Occipital lobe (tissue), 1 donor: ENCODE measurements at regions not wholly inside any gene's neighbourhood (a gene's known extent, or its start where the extent isn't known, plus 50 kb on each side); places are given as distances from the start of the nearest gene placed in this dataset.

Experiments used
- DNase-seq: peaks from one replicate; lab custom pipeline; 2025; lab: John Stamatoyannopoulos, UW

DNA sequence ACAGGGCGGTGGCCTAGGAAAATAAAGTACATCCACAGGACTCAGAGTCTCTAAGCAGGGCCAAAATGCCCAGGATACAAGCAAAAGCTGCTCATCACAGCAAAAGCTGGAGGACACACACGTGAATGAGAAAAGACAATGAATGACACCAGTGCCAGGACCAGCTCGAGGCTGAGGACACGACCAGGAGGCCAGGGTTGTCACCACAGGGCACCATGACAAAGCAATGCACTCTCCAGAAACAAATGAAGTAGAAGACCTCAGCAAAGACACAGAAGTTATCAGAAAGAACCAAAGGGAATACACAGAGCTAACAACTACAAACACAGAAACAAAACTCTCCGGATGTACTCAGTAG, 92.1 kb downstream of the FOXL3 start:
- DNase-seq, result no peak

DNA sequence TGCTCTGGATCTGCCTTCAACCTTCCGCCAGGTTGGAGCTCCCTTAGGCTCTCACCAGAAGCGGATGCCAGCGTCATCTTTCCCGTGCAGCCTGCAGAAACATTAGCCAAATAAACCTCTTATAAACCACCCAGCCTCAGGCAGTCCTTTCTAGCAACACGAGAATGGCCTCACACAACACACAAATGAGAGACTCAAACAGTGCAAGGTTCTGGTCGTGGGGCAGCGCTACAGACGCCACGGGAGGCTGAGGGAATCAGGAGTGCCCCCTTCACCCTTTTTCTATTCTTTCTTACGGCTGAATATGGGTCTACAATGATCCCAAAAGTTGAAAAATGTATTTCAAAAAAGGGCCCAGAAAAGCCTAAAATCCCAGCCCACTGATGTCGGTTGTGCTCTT, 96.4 kb downstream of the FOXL3 start:
- no peak for DNase-seq

DNA sequence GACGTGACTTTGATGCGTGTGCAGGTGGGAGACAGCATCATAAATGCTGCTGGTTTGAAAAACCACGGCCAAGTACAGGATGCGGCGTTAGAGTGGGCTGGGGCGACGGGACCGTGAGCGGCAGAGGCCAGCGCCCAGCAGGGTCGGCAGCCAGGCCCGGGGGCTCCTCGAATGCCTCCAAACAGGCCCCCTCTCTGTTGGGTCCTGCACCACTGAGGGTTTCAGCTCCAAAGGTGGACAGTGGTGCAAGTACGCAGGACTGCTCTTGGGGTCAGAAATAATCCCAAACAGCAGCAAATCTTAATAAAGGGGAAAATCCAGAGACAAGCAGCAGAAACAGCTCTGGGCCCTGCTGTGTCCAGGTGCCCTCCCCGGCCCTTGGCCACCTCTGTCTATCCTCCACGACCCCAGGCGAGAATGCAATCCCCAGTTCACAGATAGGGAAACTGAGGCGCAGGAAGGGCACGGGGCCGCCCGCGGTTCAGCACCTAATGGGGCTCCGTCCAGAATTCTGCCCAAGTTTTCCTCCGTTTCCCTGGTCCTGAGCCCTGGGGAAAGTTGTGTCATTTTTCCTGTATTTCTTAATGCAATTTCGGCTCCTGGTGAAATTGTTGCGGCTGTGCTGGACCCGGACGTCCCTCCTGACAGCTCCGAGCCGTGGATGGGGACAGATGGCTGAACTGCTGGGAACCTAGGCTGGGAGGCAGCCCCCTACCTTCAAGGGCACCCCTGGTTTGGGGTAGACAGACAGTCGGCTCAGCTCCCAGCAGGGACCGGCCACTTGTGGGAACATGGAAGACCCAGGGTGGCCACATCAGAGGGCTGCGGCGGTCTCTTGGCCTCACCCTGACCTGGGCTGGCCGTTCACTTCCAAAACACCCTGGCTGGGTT, 97.4 kb downstream of the FOXL3 start:
- no peak for DNase-seq

DNA sequence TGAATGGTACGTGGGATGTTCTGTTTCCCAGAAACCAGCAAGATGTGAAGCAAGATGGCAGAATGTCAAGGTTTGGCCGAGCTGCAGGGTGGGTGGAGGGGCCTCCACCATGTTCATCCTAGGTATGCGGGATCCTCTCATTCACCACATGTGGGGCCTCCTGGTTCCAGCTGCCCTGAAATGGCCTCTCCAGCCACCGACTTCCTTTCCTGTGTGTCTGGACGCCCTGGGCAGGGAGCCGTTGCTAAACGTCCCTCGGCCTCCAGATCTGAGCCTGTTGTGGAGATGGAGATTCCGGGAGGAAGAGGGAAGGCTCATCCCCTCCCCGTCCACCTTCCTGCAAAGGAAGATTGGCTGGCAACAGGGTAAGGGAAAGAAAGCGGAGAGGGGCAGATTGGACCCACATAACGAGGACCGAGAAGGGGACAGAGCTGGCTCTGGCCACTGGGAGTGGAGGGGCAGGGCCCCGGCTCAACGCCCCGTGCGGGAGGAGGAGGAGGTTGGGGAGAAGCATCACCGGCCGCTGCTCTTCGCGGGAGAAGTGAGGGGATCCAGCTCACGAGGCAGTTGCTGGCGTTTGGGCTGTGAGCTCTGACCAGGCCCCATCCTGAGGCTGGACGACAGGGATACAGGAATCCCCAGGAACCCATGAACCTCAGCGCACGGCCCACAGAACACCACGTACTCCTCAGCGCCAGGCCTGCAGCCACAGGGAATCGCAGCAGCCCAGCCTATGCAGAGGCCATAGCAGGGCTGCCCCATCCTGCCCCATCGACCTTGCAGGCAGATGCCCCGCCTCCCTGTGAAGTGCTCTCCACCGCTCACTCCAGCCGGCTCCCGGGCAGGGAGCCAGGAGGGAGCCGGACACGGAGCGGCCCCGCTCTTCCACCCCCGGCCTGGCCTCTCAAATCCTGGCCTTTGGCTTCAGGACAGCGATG, 98.3 kb downstream of the FOXL3 start:
- no peak for DNase-seq

DNA sequence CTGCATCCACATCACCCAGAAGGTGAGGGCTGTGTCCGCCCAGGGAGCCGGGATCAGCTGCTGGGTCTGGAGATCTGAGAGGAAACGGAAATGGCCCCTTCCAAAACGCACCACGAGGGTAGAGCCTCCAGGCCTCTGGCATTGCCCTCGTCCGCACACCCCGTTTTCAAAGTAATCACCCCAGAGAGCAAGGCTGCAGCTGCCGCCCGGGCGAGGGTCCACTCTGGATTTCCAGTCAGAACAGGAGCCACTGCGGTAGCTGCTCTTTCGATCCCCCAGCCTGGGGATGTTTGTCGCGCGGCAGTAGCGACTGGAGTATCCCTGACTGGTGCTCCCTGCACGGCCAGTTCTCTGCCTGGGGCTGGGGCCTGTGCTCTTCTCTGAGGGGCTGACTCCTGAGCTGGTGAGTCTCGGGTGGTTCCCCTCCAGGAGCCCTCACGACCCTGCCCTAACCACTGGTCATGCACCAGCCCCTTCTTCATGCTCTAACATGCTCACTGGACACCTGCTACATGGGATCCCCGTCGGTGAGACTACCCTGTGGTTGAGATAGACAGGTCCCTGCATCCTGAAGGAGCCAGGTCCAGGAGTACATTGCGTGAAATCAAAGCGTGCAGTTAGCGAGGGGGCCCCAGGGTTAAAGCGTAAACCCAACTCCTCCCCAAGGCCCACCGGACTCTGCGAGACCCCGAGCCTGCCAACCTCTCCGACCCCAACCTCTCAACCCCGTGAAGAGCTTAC, 99.2 kb downstream of the FOXL3 start:
- DNase-seq, result no peak

DNA sequence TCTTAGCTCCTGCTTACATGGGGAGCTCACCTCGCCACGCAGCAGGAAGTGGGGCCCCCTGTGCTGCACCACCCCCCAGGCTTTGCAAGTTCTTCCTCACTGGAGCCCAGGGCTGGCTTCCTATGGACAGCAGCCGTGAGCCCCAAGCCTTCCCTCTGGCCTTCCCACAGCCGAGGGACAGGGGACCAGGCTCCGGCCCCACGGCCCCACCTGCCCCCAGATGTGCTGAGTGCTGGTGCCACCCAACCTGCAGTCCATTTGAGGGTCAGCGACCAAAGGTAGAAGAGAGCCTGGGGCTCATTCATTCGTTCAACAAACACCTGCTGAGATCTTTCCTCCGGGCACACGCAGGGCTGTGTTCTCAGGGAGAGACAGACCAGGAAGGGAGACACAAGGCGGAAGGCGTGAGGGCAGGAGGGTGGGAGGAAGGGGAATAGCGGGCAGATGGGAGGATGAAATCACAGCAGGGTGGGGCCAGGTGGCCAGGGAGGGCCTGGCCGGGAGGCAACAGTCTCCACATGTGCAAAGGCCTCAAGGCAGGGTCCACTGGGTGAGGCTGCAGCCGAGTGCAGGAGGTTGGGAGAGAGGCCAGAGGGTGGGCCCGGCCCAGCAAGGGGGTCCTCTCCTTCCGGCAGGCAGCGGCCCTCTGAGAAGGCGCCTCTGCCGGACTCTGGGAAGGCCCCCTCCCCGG, 100.1 kb downstream of the FOXL3 start:
- no peak for DNase-seq

DNA sequence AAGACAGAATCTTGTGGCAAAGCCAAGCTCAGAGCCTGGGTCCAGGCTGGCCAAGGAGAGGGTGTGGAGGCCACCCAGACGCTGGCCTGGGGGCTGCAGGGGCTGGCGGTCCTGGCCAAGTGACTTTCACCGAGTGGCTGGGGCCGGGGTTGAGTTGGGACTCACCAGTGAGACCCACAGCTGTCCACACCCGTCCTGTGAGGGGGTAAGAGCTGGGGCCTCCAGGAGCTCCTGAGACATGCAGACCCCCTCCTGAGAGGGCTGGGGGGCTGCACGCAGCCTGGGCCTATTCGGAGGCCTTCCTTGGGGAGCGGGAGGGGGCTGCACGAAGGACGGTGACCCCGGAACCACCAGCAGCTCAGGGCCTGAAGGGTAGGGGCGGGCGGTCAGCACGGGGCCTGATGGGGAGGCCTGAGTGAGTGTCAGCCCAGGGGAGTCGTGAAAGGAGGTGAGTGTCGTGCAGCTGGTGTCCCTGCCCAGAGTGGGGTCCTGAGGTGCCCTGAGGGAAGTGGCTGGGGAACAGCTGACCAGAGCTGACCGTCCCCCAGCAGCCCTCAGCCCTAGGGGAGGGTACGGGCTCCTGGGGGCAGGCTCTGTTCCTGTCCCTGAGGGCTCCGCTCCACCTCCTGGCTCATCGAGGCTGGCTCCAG, 100.9 kb downstream of the FOXL3 start:
- no peak for DNase-seq

DNA sequence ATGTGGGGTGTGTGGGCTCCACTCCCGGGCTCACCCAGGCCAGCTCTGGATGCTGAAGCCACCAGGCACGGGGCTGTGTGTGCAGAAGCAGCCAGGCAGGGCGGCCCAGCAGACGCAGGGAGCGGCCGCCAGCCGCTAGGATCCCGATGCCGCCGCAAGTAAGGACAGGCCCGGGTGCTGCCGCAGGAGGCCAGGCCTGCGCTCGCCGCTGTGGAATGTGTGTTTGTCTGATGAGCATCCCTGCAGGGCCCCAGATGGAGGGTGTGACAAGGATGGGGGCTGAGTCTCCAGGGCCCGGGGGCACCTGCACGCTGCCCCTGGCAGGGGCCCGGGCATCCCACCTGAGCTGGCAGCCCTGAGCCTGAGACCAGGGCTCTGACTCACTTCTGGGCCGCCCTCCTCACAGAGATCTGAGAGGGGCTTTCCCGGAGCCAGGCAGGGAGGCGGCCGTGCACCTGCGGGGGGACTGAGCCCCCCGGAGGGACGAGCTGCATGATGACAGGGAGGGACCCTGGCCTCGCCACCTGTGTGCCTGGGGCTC, 101.5 kb downstream of the FOXL3 start:
- DNase-seq, result no peak

DNA sequence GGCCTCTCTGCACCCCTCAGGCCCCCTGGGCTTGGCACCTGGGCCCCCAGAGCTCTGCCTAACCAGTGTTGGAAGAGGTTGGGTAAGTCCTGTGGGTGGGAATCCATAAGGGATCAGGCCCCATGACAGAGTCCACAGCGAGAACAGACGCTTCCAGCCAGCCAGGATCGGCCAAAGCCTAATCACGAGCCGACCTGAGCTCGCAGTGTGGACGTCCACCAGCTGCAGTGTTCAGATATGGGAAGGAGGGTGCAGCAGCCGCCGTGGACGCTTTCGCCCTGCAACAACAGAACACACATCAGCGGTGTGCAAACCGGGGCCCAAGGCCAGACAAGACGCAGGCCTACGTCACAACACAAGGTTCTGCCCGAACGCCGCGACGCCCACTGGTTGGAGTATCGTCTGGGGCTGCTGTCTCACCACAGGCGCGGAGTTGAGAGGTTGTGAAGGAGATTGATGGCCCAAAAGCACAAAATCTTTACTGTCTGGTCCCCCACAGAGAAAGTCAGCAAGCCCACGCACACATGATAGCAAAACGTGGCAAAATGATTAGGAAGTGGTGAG, 102.1 kb downstream of the FOXL3 start:
- no peak for DNase-seq

DNA sequence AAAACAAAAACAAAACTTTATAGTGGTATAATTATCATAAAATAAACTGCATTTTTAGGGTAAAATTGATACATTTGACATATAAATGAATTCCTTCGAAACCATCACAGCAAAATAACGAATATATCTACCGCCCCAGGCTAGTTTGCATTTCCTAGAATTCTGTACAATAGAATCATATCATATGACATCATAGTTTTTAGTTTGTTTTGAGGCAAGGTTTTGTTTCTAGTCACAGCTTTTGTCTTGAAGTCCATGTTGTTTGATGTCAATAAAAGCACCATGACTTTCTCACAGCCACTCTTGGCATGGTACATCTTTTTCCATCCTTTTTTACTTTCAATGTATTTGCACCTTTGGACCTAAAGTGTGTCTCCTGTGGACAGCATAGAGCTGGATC, 102.9 kb downstream of the FOXL3 start:
- DNase-seq, result no peak

DNA sequence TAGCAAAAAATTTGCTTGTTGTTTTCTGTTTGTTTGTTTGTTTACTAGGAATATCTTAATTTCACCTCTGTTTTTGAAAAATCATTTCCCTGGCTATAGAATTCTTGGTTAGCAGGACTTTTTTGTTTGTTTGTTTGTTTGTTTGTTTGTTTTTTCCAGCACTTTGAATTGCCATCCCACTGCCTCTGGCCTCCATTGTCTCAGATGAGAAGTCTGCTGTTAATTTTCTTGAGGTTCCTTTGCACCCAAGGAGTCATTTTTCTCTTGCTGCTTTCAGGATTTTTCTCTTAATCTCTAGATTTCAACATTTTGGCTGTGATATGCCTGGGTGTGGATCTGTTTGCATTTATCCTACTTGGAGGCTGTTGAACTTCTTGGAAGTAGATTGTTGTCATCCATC, 105.7 kb downstream of the FOXL3 start:
- DNase-seq, result no peak

DNA sequence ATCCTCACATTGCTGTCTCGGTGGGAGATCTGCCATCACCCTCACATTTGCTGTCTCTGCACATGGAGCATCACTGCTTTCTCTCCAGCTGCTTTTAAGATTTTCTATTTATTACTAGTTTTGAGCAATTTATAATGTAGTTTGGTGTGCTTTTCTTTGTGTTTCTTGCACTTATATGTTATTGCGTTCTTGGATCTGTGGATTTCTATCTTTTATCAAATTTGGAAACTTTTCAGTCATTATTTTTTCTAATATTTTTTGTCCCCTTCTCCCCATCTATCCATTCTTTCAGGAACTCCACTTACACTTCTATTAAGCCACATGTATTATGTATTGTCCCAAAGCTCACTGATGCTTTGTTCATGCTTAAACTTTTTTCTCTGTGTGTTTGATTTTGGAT, 108.9 kb downstream of the FOXL3 start:
- no peak for DNase-seq

DNA sequence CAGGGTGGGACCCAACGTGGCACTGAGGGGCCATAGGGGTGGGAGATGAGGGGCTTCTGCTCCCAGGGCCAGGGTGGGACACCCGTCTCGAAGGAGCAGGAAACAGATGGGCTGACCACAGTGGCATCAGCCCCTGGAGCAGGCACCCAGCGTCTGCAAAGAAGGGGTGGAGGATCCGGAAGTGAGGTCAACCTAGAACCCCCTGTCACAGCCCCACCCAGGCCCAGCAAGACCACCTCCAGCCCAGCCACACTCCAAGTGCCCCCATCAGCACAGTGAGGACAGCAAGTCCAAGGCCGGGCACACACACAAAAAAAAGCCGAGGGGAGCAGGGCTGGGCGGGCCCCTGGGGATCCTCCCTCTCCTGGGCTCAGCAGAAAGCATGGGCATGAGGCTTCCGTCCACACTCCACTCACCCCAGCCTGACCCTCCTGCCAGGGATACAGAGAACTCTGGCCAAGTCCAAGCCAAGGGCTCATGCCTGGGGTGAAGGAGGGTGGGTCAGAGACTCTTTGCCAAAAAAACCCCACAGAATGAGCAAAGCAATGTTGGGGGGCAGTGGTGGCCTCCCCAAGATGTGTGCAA, 111.0 kb downstream of the FOXL3 start:
- no peak for DNase-seq

DNA sequence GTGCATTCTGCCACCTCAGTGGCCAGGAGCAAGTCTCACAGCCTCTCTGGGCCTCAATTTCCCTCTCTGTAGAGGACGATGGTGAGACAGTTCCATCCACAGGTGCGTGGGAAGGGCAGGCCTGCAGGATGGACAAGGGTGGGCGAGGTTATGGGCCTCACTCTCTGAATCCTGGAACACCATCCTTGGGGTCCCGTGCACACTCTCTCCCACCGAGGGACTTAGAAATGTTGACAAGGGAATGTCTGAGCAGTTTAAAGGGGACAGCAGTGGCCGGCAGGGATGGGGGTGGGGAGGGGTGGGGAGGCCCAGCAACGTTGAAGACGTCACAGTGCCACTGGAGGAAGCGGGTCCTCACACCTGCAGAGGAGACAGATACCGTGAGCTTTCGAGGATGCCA, 111.5 kb downstream of the FOXL3 start:
- DNase-seq, result no peak

DNA sequence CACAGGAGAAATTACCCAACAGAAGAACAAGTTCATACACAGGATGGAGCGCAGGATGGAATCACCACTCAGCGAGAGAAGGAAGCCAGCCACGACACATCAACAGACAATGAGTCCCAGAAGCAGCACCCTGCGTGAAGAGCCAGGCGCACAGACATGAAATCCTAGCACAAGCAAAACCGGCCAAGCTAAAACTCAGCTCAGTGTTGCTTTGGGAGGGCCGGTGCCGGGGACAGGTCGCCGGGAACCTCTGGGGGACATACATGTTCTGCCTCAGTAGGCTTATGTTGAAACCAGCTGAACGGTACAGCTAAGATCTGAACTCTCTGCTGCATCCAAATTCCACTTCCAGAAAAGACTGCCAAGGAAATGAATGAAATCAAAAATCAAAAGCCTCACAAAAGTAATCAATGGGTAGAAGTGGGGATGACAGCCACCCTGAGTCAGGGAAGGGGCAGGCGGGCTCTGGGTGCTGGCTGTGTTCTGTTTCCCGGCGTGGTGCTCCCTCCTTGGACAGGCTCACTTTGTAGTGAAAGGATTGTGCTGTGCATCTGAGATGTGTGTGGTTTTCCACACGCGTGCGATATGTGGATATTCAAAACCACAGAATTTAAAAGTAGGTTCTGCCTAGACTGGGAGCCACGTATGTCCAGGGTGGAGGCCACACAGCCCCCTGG, 114.7 kb downstream of the PDGFA start:
- no peak for DNase-seq

DNA sequence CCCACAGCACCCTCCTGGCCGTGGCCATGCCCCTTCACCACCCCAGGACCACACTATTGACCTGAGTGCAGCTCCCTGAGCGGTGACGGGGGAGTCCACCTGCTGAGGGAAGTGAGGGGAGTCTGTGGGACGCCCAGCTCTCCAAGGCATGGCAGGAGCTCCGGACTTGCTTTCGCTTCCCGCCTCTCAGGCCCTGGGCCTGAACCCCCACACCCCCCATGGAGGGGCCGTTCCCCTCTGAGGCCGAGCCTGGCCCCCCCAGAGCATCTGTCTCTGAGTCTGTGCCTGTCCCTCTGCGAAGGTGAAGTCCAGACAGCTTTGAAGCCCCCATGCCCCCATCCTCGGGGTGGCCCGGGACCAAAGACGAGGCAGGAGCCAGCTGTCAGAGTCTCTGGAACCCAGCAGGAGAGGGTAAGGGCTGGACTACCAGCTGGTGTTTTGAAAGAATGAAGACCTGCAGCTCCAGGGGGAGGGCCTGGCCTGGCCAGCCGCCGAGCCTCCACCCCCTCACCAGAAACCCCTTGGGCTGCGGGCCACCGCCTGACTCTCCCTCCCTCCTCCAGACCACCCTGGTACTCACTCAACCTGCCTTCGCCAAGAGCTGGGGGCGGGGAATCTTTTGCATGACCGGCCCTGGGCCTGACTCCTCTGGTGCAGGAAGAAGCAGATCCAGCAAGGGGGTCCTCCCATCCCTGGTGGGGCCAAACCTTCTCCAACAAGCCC, 114.0 kb downstream of the PDGFA start:
- DNase-seq, result no peak

DNA sequence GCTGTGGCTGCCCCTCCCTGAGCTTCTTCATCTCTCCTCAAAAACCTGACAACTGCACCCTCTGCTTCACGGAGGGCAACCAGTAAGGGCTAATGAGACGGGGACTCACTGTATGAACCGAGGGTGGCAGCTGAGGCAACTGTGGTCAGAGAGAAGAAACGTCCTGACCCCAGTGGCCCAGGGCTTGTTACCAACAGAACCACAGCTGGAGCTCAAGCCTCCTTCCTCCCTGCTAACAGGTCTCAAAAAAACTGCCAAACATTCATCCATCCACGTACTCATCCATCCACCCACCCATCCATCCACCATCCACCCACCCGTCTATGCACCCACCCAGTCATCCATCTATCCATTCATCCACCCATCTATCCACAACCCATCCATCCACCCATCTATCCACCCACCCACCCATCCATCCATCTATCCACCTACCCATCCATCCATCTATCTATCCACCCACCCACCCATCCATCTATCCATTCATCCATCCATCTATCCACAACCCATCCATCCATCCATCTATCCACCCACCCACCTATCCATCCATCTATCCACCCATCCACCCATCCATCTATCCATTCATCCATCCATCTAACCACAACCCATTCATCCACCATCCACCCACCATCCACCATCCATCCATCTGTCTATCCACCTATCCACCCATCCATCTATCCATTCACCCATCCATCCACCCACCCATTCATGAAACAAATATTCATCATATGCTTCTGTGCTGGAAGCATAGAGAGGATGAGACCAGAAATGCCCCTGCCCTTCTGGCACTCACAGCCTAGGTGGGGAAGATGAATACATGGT, 111.7 kb downstream of the PDGFA start:
- no peak for DNase-seq
